GM12878 (cell line): ENCODE measurements at regions not wholly inside any gene's neighbourhood (a gene's known extent, or its start where the extent isn't known, plus 50 kb on each side); places are given as distances from the start of the nearest gene placed in this dataset.

Experiments
- ATAC-seq: fragments of 200-7000 bp; cut with Tn5 transposase; 3 replicates; pipeline ENCODE4 v1.9.1; 2020; ENCODE audit warnings: mild to moderate bottlenecking, moderate library complexity
- BruUV-seq: library from RNA; stranded (reverse); fragments of 400-500 nt; replicated peaks from 2 replicates; lab custom pipeline; 2021; lab: Mats Ljungman, UMichigan
- CTCF ChIA-PET: fragments of 300-600 bp; sonication (Branson Sonifier 250); formaldehyde crosslinking; extraction: SDS; loops from one replicate; lab custom pipeline; 2021; ENCODE audit warnings: inconsistent platforms; lab: Yijun Ruan, JAX
- POLR2A ChIA-PET: fragments of 350-600 bp; formaldehyde crosslinking; extraction: SDS; loops from one replicate; lab custom pipeline; 2021; ENCODE audit warnings: inconsistent platforms; lab: Charles Lee
- RAD21 ChIA-PET: fragments of 300-600 bp; sonication (Branson Sonifier 250); formaldehyde crosslinking; loops from one replicate; lab custom pipeline; 2023; ENCODE audit warnings: antibody characterized with exemption; ENCODE audit not compliant: unreplicated experiment; lab: Charles Lee
- SMC1A ChIA-PET: fragments of 300-600 bp; sonication (Branson Sonifier 250); formaldehyde crosslinking; loops from one replicate; lab custom pipeline; 2023; ENCODE audit not compliant: unreplicated experiment, uncharacterized antibody; lab: Charles Lee
- DNase-seq: peaks from one replicate; pipeline ENCODE4 v3.0.0-alpha.2; 2011; ENCODE audit warnings: low read depth, low spot score
- FAIRE-seq: peaks from 3 replicates; lab custom pipeline; 2011; peaks lifted over from hg19 to GRCh38; lab: Jason Lieb, UNC
- H2AFZ ChIP-seq: 2 replicates; pipeline ENCODE4 v1.6.0; 2011; ENCODE audit warnings: low read depth, low read length, control low read depth; ENCODE audit not compliant: control insufficient read depth
- H3K27ac ChIP-seq: 2 replicates; pipeline ENCODE4 v1.5.1; 2011; ENCODE audit warnings: control low read depth; ENCODE audit not compliant: control insufficient read depth, insufficient read depth
- H3K27me3 ChIP-seq, 2 experiments: replicated peaks in 1 of 2; 2 replicates each; pipeline versions ENCODE4 v1.6.0 to v1.6.1; 2011; ENCODE audit warnings: low read length in 1 of 2; ENCODE audit not compliant: control insufficient read depth in 2 of 2, insufficient read depth in 2 of 2
- H3K36me3 ChIP-seq, 2 experiments: 2 replicates each; pipeline ENCODE4 v1.5.1; 2011; ENCODE audit warnings: low read length in 1 of 2; ENCODE audit not compliant: control insufficient read depth in 2 of 2, insufficient read depth in 2 of 2
- H3K4me1 ChIP-seq: 2 replicates; pipeline ENCODE4 v1.6.1; 2011; ENCODE audit warnings: mild to moderate bottlenecking, low read length, moderate library complexity, mixed read lengths; ENCODE audit not compliant: control insufficient read depth, insufficient read depth
- H3K4me2 ChIP-seq: 2 replicates; pipeline ENCODE4 v1.6.0; 2011; ENCODE audit warnings: control low read depth; ENCODE audit not compliant: control insufficient read depth, insufficient read depth
- H3K4me3 ChIP-seq: fragments of 200-600 bp; sonication (generic); 2 replicates; pipeline ENCODE4 v1.5.1; 2016
- H3K79me2 ChIP-seq: 2 replicates; pipeline ENCODE4 v1.6.0; 2011; ENCODE audit warnings: low read length; ENCODE audit not compliant: control insufficient read depth, insufficient read depth
- H3K9ac ChIP-seq: 2 replicates; pipeline ENCODE4 v1.8.0; 2011; ENCODE audit warnings: low read length, control low read depth, mixed read lengths; ENCODE audit not compliant: control insufficient read depth, insufficient read depth
- H3K9me3 ChIP-seq: replicated peaks from 3 replicates; pipeline ENCODE4 v1.5.1; 2011; ENCODE audit warnings: mild to moderate bottlenecking, low read length; ENCODE audit not compliant: control insufficient read depth, insufficient read depth
- H4K20me1 ChIP-seq: 2 replicates; pipeline ENCODE4 v1.6.0; 2011; ENCODE audit not compliant: control insufficient read depth, insufficient read depth
- ASH2L ChIP-seq: fragments of 300-600, 200-600 bp; sonication (generic); IDR thresholded peaks from 2 replicates; pipeline ENCODE4 v1.6.1; 2017; ENCODE audit warnings: low read depth, mild to moderate bottlenecking, borderline replicate concordance
- HDAC2 ChIP-seq: fragments of 200-600 bp; sonication (generic); IDR thresholded peaks from 2 replicates; pipeline ENCODE4 v1.6.1; 2017
- HDAC6 ChIP-seq: fragments of 200-600 bp; sonication (generic); IDR thresholded peaks from one replicate; pipeline ENCODE4 v1.8.0; 2017; ENCODE audit warnings: antibody characterized with exemption; ENCODE audit not compliant: unreplicated experiment
- JUNB ChIP-seq: IDR thresholded peaks from 2 replicates; pipeline ENCODE4 v1.6.1; 2016; ENCODE audit warnings: antibody characterized with exemption, mild to moderate bottlenecking
- MEF2A ChIP-seq: IDR thresholded peaks from 2 replicates; pipeline ENCODE4 v1.6.1; 2011; ENCODE audit warnings: low read depth, mild to moderate bottlenecking, low read length, moderate library complexity; ENCODE audit not compliant: insufficient read depth
- MTA3 ChIP-seq: IDR thresholded peaks from 2 replicates; pipeline ENCODE4 v1.6.1; 2012; ENCODE audit warnings: low read length, inconsistent platforms, borderline replicate concordance
- MXI1 ChIP-seq: fragments of 150-350 bp; IDR thresholded peaks from 2 replicates; pipeline ENCODE4 v1.6.1; 2011; ENCODE audit warnings: low read depth, mild to moderate bottlenecking, inconsistent platforms, low read length, improper control_type of control experiment
- NBN ChIP-seq: fragments of 450-650 bp; IDR thresholded peaks from 2 replicates; pipeline ENCODE4 v1.6.1; 2016
- NFYA ChIP-seq: IDR thresholded peaks from 2 replicates; pipeline ENCODE4 v1.6.1; 2011; ENCODE audit warnings: low read depth, mild to moderate bottlenecking, low read length, improper control_type of control experiment, borderline replicate concordance
- NR2F1 ChIP-seq: fragments of 450-650 bp; conservative IDR thresholded peaks from 2 replicates; pipeline ENCODE4 v1.6.1; 2017; ENCODE audit warnings: mild to moderate bottlenecking
- PAX5 ChIP-seq: IDR thresholded peaks from 2 replicates; pipeline ENCODE4 v1.6.1; 2011; ENCODE audit warnings: low read depth, low read length, borderline replicate concordance
- POLR2AphosphoS2 ChIP-seq: IDR thresholded peaks from 2 replicates; pipeline ENCODE4 v1.6.1; 2011; ENCODE audit warnings: low read depth, mild to moderate bottlenecking, low read length, improper control_type of control experiment, moderate library complexity
- STAT3 ChIP-seq: IDR thresholded peaks from 2 replicates; pipeline ENCODE4 v1.6.1; 2011; ENCODE audit warnings: low read depth, low read length, improper control_type of control experiment
- ZNF24 ChIP-seq: fragments of 450-650 bp; IDR thresholded peaks from 2 replicates; pipeline ENCODE4 v1.6.1; 2017; ENCODE audit warnings: antibody characterized with exemption, mild to moderate bottlenecking
- WGBS: methylation state at CpG from one replicate; pipeline ENCODE4 v1.1.6; 2016; ENCODE audit warnings: low lambda C conversion rate; ENCODE audit not compliant: insufficient replicate concordance, insufficient coverage; ENCODE audit errors: missing lambda C conversion rate; 5-methylcytosine and 5-hydroxymethylcytosine counted together
- in situ Hi-C: fragments of 300-500 bp; cut with MboI; formaldehyde crosslinking; loops from 9 replicates; pipeline ENCODE4 v1.14.3; 2018; ENCODE audit warnings: mixed read lengths
- intact Hi-C: fragments of 100-400 bp; cut with micrococcal nuclease; formaldehyde crosslinking; loops from one replicate; pipeline ENCODE4 v1.14.2; 2022; ENCODE audit not compliant: unreplicated experiment
- TF ChIP-seq, protein P1 (sequence below): fragments of 450-650 bp; IDR thresholded peaks from 2 replicates; pipeline ENCODE4 v1.6.1; 2017; ENCODE audit warnings: low read depth, mild to moderate bottlenecking, moderate library complexity
- TF ChIP-seq, protein P2 (sequence below): IDR thresholded peaks from 2 replicates; pipeline ENCODE4 v1.6.1; 2011; ENCODE audit warnings: borderline replicate concordance, low read depth, mild to moderate bottlenecking, moderate library complexity, low read length; ENCODE audit not compliant: insufficient read depth, poor library complexity, severe bottlenecking
- TF ChIP-seq, protein P3 (sequence below): IDR thresholded peaks from 2 replicates; pipeline ENCODE4 v1.6.1; 2012; ENCODE audit warnings: low read depth, low read length, improper control_type of control experiment

DNA sequence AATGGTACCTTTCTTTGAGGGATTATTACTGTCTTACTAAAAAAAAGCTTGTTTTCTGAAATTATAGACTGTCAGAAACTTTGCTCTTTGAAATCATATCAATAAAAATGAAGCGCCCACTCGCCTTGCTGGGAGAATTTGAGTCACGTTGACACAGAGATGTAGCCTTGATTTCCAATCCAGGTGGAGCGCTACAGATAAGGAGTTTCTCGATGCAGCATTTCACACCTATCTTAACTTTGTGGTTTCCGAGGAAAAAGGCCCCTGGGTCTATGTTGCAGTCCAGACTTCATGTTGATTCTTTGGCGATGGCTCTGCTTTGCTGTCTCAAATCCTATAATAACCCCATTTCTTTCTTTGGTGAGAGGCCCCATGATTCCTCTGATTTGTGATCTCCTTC lies 158.1 kb upstream of the ARG1 start:
- Histone ChIP-seq H4K20me1 (no peaks in the 10 kb centered on the region), H3K36me3 (no peaks in the 10 kb centered on the region), H3K4me1 (no peaks in the 10 kb centered on the region), H3K9ac (no peak overlapping the region), H3K27me3 (no peaks in the 10 kb centered on the region), H3K9me3 (no peaks in the 10 kb centered on the region), H2AFZ (no peak overlapping the region), H3K4me2 (no peak overlapping the region), H3K27ac (no peak overlapping the region), H3K4me3 (no peak overlapping the region), H3K79me2 (no peaks in the 10 kb centered on the region)
- ATAC-seq (no peak), FAIRE-seq (no peak), DNase-seq (no peak)
- CTCF ChIA-PET: no interaction called here
- RAD21 ChIA-PET: no interaction called here
- no peak for TF ChIP-seq ZNF24
- no peak for TF ChIP-seq ASH2L
- POLR2A ChIA-PET: no interaction called here
- SMC1A ChIA-PET: interaction anchor here (0.9 kb wide), 1 partner anchor 28 kb away, joined by 3 read pairs; no protein-coding TSS in a partner anchor
- intact Hi-C loops: no loop called here
- in situ Hi-C loops: no loop called here
- BruUV-seq: no TSS peak
- WGBS: 50% methylated on average over 7 of the region's 7 CpGs

DNA sequence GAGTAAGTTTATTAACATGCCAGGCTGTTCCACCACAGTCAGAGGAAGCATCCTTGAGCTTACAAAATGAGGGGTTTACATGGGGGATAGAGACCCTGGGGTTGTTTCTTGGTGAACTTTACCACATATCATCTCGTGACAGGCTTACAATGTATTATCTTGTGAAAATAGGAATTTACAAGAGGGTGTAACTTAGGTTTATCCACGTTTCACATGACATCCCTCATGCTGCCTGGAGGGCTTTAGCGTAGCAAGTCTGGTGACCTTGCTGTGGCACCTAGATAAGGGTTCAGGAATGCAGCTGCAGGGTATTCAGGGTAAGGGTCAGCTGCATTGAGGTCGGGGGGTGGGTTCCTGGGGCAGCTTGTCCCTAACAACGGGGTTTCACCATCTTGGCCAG lies 154.6 kb upstream of the ARG1 start:
- DNase-seq (no peak), ATAC-seq (no peak), FAIRE-seq (no peak)
- ChIA-PET POLR2A (no interaction called here), RAD21 (no interaction called here), CTCF (no interaction called here), SMC1A (interaction anchor here (1.3 kb wide), 1 partner anchor 192 kb away, joined by 3 read pairs; no protein-coding TSS in a partner anchor)
- H3K79me2 ChIP-seq: no peaks in the 10 kb centered on the region
- no peak for TF ChIP-seq NBN
- no peak for TF ChIP-seq HDAC2
- no peak for TF ChIP-seq HDAC6
- no peak for TF ChIP-seq NR2F1
- TF ChIP-seq MXI1: no peak
- TF ChIP-seq STAT3: no peak
- TF ChIP-seq, protein P1, sequence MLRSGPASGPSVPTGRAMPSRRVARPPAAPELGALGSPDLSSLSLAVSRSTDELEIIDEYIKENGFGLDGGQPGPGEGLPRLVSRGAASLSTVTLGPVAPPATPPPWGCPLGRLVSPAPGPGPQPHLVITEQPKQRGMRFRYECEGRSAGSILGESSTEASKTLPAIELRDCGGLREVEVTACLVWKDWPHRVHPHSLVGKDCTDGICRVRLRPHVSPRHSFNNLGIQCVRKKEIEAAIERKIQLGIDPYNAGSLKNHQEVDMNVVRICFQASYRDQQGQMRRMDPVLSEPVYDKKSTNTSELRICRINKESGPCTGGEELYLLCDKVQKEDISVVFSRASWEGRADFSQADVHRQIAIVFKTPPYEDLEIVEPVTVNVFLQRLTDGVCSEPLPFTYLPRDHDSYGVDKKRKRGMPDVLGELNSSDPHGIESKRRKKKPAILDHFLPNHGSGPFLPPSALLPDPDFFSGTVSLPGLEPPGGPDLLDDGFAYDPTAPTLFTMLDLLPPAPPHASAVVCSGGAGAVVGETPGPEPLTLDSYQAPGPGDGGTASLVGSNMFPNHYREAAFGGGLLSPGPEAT: no peak
- TF ChIP-seq MTA3: no peak
- TF ChIP-seq, protein P2, sequence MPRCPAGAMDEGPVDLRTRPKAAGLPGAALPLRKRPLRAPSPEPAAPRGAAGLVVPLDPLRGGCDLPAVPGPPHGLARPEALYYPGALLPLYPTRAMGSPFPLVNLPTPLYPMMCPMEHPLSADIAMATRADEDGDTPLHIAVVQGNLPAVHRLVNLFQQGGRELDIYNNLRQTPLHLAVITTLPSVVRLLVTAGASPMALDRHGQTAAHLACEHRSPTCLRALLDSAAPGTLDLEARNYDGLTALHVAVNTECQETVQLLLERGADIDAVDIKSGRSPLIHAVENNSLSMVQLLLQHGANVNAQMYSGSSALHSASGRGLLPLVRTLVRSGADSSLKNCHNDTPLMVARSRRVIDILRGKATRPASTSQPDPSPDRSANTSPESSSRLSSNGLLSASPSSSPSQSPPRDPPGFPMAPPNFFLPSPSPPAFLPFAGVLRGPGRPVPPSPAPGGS: no peak
- TF ChIP-seq, protein P3, sequence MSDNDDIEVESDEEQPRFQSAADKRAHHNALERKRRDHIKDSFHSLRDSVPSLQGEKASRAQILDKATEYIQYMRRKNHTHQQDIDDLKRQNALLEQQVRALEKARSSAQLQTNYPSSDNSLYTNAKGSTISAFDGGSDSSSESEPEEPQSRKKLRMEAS: no peak
- TF ChIP-seq JUNB: no peak
- TF ChIP-seq MEF2A: no peak
- TF ChIP-seq PAX5: no peak
- no peak for TF ChIP-seq NFYA
- no peak for TF ChIP-seq POLR2AphosphoS2
- H2AFZ ChIP-seq: no peak overlapping the region
- intact Hi-C loops: no loop called here
- no peak overlapping the region for H3K27ac ChIP-seq
- no peak overlapping the region for H3K4me3 ChIP-seq
- no peaks in the 10 kb centered on the region for H3K27me3 ChIP-seq
- H3K4me2 ChIP-seq: no peak overlapping the region
- no peaks in the 10 kb centered on the region for H3K4me1 ChIP-seq
- no peak overlapping the region for H3K9ac ChIP-seq
- no peaks in the 10 kb centered on the region for H4K20me1 ChIP-seq
- H3K36me3 ChIP-seq: no peaks in the 10 kb centered on the region
- H3K9me3 ChIP-seq: no peaks in the 10 kb centered on the region
- no TSS peak for BruUV-seq
- WGBS: 3% methylated on average over 5 of the region's 5 CpGs
- in situ Hi-C loops: no loop called here
